GM12878 (cell line): ENCODE measurements at regions not wholly inside any gene's neighbourhood (a gene's known extent, or its start where the extent isn't known, plus 50 kb on each side); places are given as distances from the start of the nearest gene placed in this dataset.

Experiments used
- ATAC-seq: fragments of 200-7000 bp; cut with Tn5 transposase; 3 replicates; pipeline ENCODE4 v1.9.1; 2020; ENCODE audit warnings: mild to moderate bottlenecking, moderate library complexity
- BruUV-seq: library from RNA; stranded (reverse); fragments of 400-500 nt; replicated peaks from 2 replicates; lab custom pipeline; 2021; lab: Mats Ljungman, UMichigan
- CTCF ChIA-PET: fragments of 300-600 bp; sonication (Branson Sonifier 250); formaldehyde crosslinking; extraction: SDS; loops from one replicate; lab custom pipeline; 2021; ENCODE audit warnings: inconsistent platforms; lab: Yijun Ruan, JAX
- POLR2A ChIA-PET: fragments of 350-600 bp; formaldehyde crosslinking; extraction: SDS; loops from one replicate; lab custom pipeline; 2021; ENCODE audit warnings: inconsistent platforms; lab: Charles Lee
- RAD21 ChIA-PET: fragments of 300-600 bp; sonication (Branson Sonifier 250); formaldehyde crosslinking; loops from one replicate; lab custom pipeline; 2023; ENCODE audit warnings: antibody characterized with exemption; ENCODE audit not compliant: unreplicated experiment; lab: Charles Lee
- SMC1A ChIA-PET: fragments of 300-600 bp; sonication (Branson Sonifier 250); formaldehyde crosslinking; loops from one replicate; lab custom pipeline; 2023; ENCODE audit not compliant: unreplicated experiment, uncharacterized antibody; lab: Charles Lee
- DNase-seq: peaks from one replicate; pipeline ENCODE4 v3.0.0-alpha.2; 2011; ENCODE audit warnings: low read depth, low spot score
- FAIRE-seq: peaks from 3 replicates; lab custom pipeline; 2011; peaks lifted over from hg19 to GRCh38; lab: Jason Lieb, UNC
- H2AFZ ChIP-seq: 2 replicates; pipeline ENCODE4 v1.6.0; 2011; ENCODE audit warnings: low read depth, low read length, control low read depth; ENCODE audit not compliant: control insufficient read depth
- H3K27ac ChIP-seq: 2 replicates; pipeline ENCODE4 v1.5.1; 2011; ENCODE audit warnings: control low read depth; ENCODE audit not compliant: control insufficient read depth, insufficient read depth
- H3K27me3 ChIP-seq, 2 experiments: replicated peaks in 1 of 2; 2 replicates each; pipeline versions ENCODE4 v1.6.0 to v1.6.1; 2011; ENCODE audit warnings: low read length in 1 of 2; ENCODE audit not compliant: control insufficient read depth in 2 of 2, insufficient read depth in 2 of 2
- H3K36me3 ChIP-seq, 2 experiments: 2 replicates each; pipeline ENCODE4 v1.5.1; 2011; ENCODE audit warnings: low read length in 1 of 2; ENCODE audit not compliant: control insufficient read depth in 2 of 2, insufficient read depth in 2 of 2
- H3K4me1 ChIP-seq: 2 replicates; pipeline ENCODE4 v1.6.1; 2011; ENCODE audit warnings: mild to moderate bottlenecking, low read length, moderate library complexity, mixed read lengths; ENCODE audit not compliant: control insufficient read depth, insufficient read depth
- H3K4me2 ChIP-seq: 2 replicates; pipeline ENCODE4 v1.6.0; 2011; ENCODE audit warnings: control low read depth; ENCODE audit not compliant: control insufficient read depth, insufficient read depth
- H3K4me3 ChIP-seq: fragments of 200-600 bp; sonication (generic); 2 replicates; pipeline ENCODE4 v1.5.1; 2016
- H3K79me2 ChIP-seq: 2 replicates; pipeline ENCODE4 v1.6.0; 2011; ENCODE audit warnings: low read length; ENCODE audit not compliant: control insufficient read depth, insufficient read depth
- H3K9ac ChIP-seq: 2 replicates; pipeline ENCODE4 v1.8.0; 2011; ENCODE audit warnings: low read length, control low read depth, mixed read lengths; ENCODE audit not compliant: control insufficient read depth, insufficient read depth
- H3K9me3 ChIP-seq: replicated peaks from 3 replicates; pipeline ENCODE4 v1.5.1; 2011; ENCODE audit warnings: mild to moderate bottlenecking, low read length; ENCODE audit not compliant: control insufficient read depth, insufficient read depth
- H4K20me1 ChIP-seq: 2 replicates; pipeline ENCODE4 v1.6.0; 2011; ENCODE audit not compliant: control insufficient read depth, insufficient read depth
- BMI1 ChIP-seq: fragments of 450-650 bp; IDR thresholded peaks from 2 replicates; pipeline ENCODE4 v1.6.1; 2016; ENCODE audit warnings: mild to moderate bottlenecking, moderate library complexity, borderline replicate concordance
- CHD1 ChIP-seq: IDR thresholded peaks from 2 replicates; pipeline ENCODE4 v1.6.1; 2012; ENCODE audit warnings: low read depth, low read length, improper control_type of control experiment
- FOXK2 ChIP-seq: fragments of 450-650 bp; IDR thresholded peaks from 2 replicates; pipeline ENCODE4 v1.6.1; 2017; ENCODE audit warnings: mild to moderate bottlenecking, moderate library complexity
- HSF1 ChIP-seq: fragments of 150-350 bp; IDR thresholded peaks from 2 replicates; pipeline ENCODE4 v1.6.1; 2014; ENCODE audit warnings: mild to moderate bottlenecking, low read depth, low read length
- KDM1A ChIP-seq: fragments of 200-600 bp; sonication (generic); IDR thresholded peaks from 2 replicates; pipeline ENCODE4 v1.6.1; 2016; ENCODE audit warnings: borderline replicate concordance
- SKIL ChIP-seq: fragments of 450-650 bp; IDR thresholded peaks from 2 replicates; pipeline ENCODE4 v1.6.1; 2017; ENCODE audit warnings: mild to moderate bottlenecking, low read depth, inconsistent platforms; ENCODE audit not compliant: poor library complexity, severe bottlenecking
- SMAD1 ChIP-seq: fragments of 450-650 bp; IDR thresholded peaks from 2 replicates; pipeline ENCODE4 v1.6.1; 2018; ENCODE audit warnings: mild to moderate bottlenecking, low read depth; ENCODE audit not compliant: partially characterized antibody
- YBX1 ChIP-seq: fragments of 450-650 bp; IDR thresholded peaks from 2 replicates; pipeline ENCODE4 v1.6.1; 2016; ENCODE audit warnings: antibody characterized with exemption
- ZBTB4 ChIP-seq: fragments of 450-650 bp; formaldehyde crosslinking; IDR thresholded peaks from 2 replicates; pipeline ENCODE4 v1.4.0; 2022; ENCODE audit warnings: mild to moderate bottlenecking, moderate library complexity
- ZSCAN29 ChIP-seq: fragments of 450-650 bp; IDR thresholded peaks from 2 replicates; pipeline ENCODE4 v1.6.1; 2017; ENCODE audit warnings: mild to moderate bottlenecking, moderate library complexity
- WGBS: methylation state at CpG from one replicate; pipeline ENCODE4 v1.1.6; 2016; ENCODE audit warnings: low lambda C conversion rate; ENCODE audit not compliant: insufficient replicate concordance, insufficient coverage; ENCODE audit errors: missing lambda C conversion rate; 5-methylcytosine and 5-hydroxymethylcytosine counted together
- in situ Hi-C: fragments of 300-500 bp; cut with MboI; formaldehyde crosslinking; loops from 9 replicates; pipeline ENCODE4 v1.14.3; 2018; ENCODE audit warnings: mixed read lengths
- intact Hi-C: fragments of 100-400 bp; cut with micrococcal nuclease; formaldehyde crosslinking; loops from one replicate; pipeline ENCODE4 v1.14.2; 2022; ENCODE audit not compliant: unreplicated experiment

GRCh38 chr10:65346466-65346865 lies 1579.4 kb upstream of the LRRTM3 start:
- no peak overlapping the region for H2AFZ ChIP-seq
- POLR2A ChIA-PET: interaction anchor here (0.7 kb wide), 1 partner anchor 33 kb away, joined by 6 read pairs; no protein-coding TSS in a partner anchor
- intact Hi-C loops (no loop called here), in situ Hi-C loops (no loop called here)
- no peak overlapping the region for H3K4me3 ChIP-seq
- no peak for ATAC-seq
- CTCF ChIA-PET: no interaction called here
- BruUV-seq: no TSS peak
- no peaks in the 10 kb centered on the region for H3K4me1 ChIP-seq
- H3K36me3 ChIP-seq: no peaks in the 10 kb centered on the region
- H3K9me3 ChIP-seq: no peaks in the 10 kb centered on the region
- no peak for FAIRE-seq
- WGBS: 0% methylated on average over 3 of the region's 3 CpGs
- H3K27ac ChIP-seq: no peak overlapping the region
- RAD21 ChIA-PET: no interaction called here
- H4K20me1 ChIP-seq: no peaks in the 10 kb centered on the region
- no peak overlapping the region for H3K4me2 ChIP-seq
- TF ChIP-seq CHD1: no peak
- no peaks in the 10 kb centered on the region for H3K79me2 ChIP-seq
- H3K27me3 ChIP-seq: no peaks in the 10 kb centered on the region
- no peak overlapping the region for H3K9ac ChIP-seq
- DNase-seq: no peak
- SMC1A ChIA-PET: interaction anchor here (1.7 kb wide), 1 partner anchor 15 kb away, joined by 5 read pairs; no protein-coding TSS in a partner anchor

- H3K4me1 ChIP-seq: no peaks in the 10 kb centered on the region
- POLR2A ChIA-PET: no interaction called here
- FAIRE-seq (no peak), ATAC-seq (no peak), DNase-seq (no peak)
- no peak overlapping the region for H3K9ac ChIP-seq
- no TSS peak for BruUV-seq
- intact Hi-C loops (no loop called here), in situ Hi-C loops (no loop called here)
- RAD21 ChIA-PET: no interaction called here
- H3K4me3 ChIP-seq: no peak overlapping the region
- SMC1A ChIA-PET: interaction anchor here (1.1 kb wide), 1 partner anchor 341 kb away, joined by 3 read pairs; no protein-coding TSS in a partner anchor
- no peaks in the 10 kb centered on the region for H3K27me3 ChIP-seq
- WGBS: 50% methylated on average over 8 of the region's 8 CpGs
- no peaks in the 10 kb centered on the region for H3K9me3 ChIP-seq
- H2AFZ ChIP-seq: no peak overlapping the region
- CTCF ChIA-PET: interaction anchor here (1.0 to 1.1 kb wide), 2 partner anchors 9 to 23 kb away, joined by 3 read pairs; no protein-coding TSS in a partner anchor
- H4K20me1 ChIP-seq: no peaks in the 10 kb centered on the region
- no peaks in the 10 kb centered on the region for H3K79me2 ChIP-seq
- no peaks in the 10 kb centered on the region for H3K36me3 ChIP-seq
- no peak overlapping the region for H3K27ac ChIP-seq
- no peak overlapping the region for H3K4me2 ChIP-seq
- TF ChIP-seq SKIL (no peak), YBX1 (no peak), BMI1 (no peak), ZSCAN29 (no peak), ZBTB4 (CRISPR knock-in tag) (no peak), FOXK2 (no peak), KDM1A (no peak), SMAD1 (no peak), HSF1 (no peak)
Observed at GRCh38 chr10:65348637-65349036, 1577.2 kb upstream of the LRRTM3 start.
